Mesendoderm (in vitro differentiated cells): ENCODE measurements at regions not wholly inside any gene's neighbourhood (a gene's known extent, or its start where the extent isn't known, plus 50 kb on each side); places are given as distances from the start of the nearest gene placed in this dataset.

Source experiments
- DNase-seq: peaks from one replicate; pipeline ENCODE4 v3.0.0; 2013
- H2AK5ac ChIP-seq: 2 replicates; pipeline ENCODE4 v1.6.1; 2013; ENCODE audit warnings: low read length, inconsistent platforms
- H2BK120ac ChIP-seq: 2 replicates; pipeline ENCODE4 v1.6.1; 2013; ENCODE audit warnings: low read depth, mild to moderate bottlenecking, low read length, moderate library complexity, mixed read lengths
- H2BK15ac ChIP-seq: replicated peaks from 2 replicates; pipeline ENCODE4 v1.6.1; 2013; ENCODE audit warnings: low read depth, mild to moderate bottlenecking, moderate library complexity
- H2BK5ac ChIP-seq: 2 replicates; pipeline ENCODE4 v1.6.1; 2013; ENCODE audit warnings: low read length, inconsistent platforms
- H3K18ac ChIP-seq: 2 replicates; pipeline ENCODE4 v1.6.1; 2013; ENCODE audit warnings: mild to moderate bottlenecking, low read length, mixed read lengths
- H3K23ac ChIP-seq: one replicate; pipeline ENCODE4 v1.6.1; 2013; ENCODE audit warnings: low read length
- H3K27ac ChIP-seq: 2 replicates; pipeline ENCODE4 v1.5.1; 2013; ENCODE audit warnings: low read depth, mild to moderate bottlenecking, inconsistent platforms, low read length, moderate library complexity
- H3K27me3 ChIP-seq: 2 replicates; pipeline ENCODE4 v1.6.1; 2013; ENCODE audit warnings: low read length, control low read depth, mild to moderate bottlenecking, inconsistent platforms; ENCODE audit not compliant: insufficient read depth, poor library complexity
- H3K36me3 ChIP-seq: 2 replicates; pipeline ENCODE4 v1.6.1; 2013; ENCODE audit warnings: low read length, inconsistent platforms; ENCODE audit not compliant: control insufficient read depth, insufficient read depth
- H3K4ac ChIP-seq: one replicate; pipeline ENCODE4 v1.6.1; 2013; ENCODE audit warnings: low read depth, mild to moderate bottlenecking, low read length, moderate library complexity
- H3K4me1 ChIP-seq: 2 replicates; pipeline ENCODE4 v1.6.1; 2013; ENCODE audit warnings: low read depth, low read length, inconsistent platforms; ENCODE audit not compliant: control insufficient read depth
- H3K4me2 ChIP-seq: 2 replicates; pipeline ENCODE4 v1.6.1; 2013; ENCODE audit warnings: low read length
- H3K4me3 ChIP-seq: 2 replicates; pipeline ENCODE4 v1.5.1; 2013; ENCODE audit warnings: mild to moderate bottlenecking, low read length
- H3K56ac ChIP-seq: one replicate; pipeline ENCODE4 v1.6.1; 2013; ENCODE audit warnings: low read length
- H3K79me1 ChIP-seq: 2 replicates; pipeline ENCODE4 v1.6.1; 2013; ENCODE audit warnings: low read length, inconsistent platforms
- H3K79me2 ChIP-seq: 2 replicates; pipeline ENCODE4 v1.6.1; 2013; ENCODE audit warnings: mild to moderate bottlenecking, low read length; ENCODE audit not compliant: control insufficient read depth, insufficient read depth
- H3K9ac ChIP-seq: 2 replicates; pipeline ENCODE4 v1.6.1; 2013; ENCODE audit warnings: low read length, inconsistent platforms
- H4K5ac ChIP-seq: one replicate; pipeline ENCODE4 v1.6.1; 2013; ENCODE audit warnings: low read length
- H4K8ac ChIP-seq: one replicate; pipeline ENCODE4 v1.6.1; 2013; ENCODE audit warnings: low read depth, mild to moderate bottlenecking, control low read depth, low read length, moderate library complexity
- WGBS: extraction: QIAGEN DNeasy Blood & Tissue Kit; methylation state at CpG from one replicate; pipeline ENCODE4 v1.1.7; 2013; ENCODE audit warnings: low lambda C conversion rate, missing lambda C conversion rate; ENCODE audit not compliant: insufficient coverage; ENCODE audit errors: extremely low coverage; 5-methylcytosine and 5-hydroxymethylcytosine counted together

DNA sequence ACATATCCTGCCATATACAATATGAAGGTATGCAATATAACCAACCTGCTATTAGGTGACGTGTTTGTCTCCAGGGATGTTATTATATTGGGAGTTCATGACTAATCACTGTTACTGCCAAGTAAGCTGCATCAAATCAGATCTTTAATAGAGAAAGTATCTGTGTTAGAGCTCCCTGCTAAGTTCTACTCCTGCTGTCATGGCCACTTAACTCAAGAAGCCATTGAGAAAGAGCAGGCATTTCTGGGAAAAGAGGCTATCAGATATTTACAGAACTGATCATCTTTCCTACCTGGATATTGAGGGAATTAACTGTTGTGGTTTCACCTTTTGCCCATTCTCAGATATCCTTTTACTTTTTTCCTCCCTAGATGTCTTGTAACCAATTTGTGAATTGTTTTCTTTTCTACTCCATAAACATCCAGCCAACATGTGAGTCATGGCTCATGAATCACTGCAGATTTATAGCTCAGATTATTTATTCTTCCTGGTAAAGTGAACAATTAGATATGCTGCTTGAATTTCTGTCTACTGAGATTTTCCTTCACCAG is 634.8 kb upstream of the FAM174A start:
- no peaks in the 10 kb centered on the region for H3K27me3 ChIP-seq
- H3K18ac ChIP-seq: no peak overlapping the region
- no peak overlapping the region for H3K27ac ChIP-seq
- H3K4me3 ChIP-seq: no peak overlapping the region
- H3K56ac ChIP-seq: no peak overlapping the region
- H2AK5ac ChIP-seq: no peak overlapping the region
- no peak overlapping the region for H4K5ac ChIP-seq
- no peak overlapping the region for H2BK5ac ChIP-seq
- no peak overlapping the region for H3K23ac ChIP-seq
- H2BK15ac ChIP-seq: no peak overlapping the region
- H3K9ac ChIP-seq: no peak overlapping the region
- no peaks in the 10 kb centered on the region for H3K4me1 ChIP-seq
- DNase-seq: no peak
- no peak overlapping the region for H3K4ac ChIP-seq
- H3K79me2 ChIP-seq: no peaks in the 10 kb centered on the region
- no peak overlapping the region for H4K8ac ChIP-seq
- H3K4me2 ChIP-seq: no peak overlapping the region
- WGBS: no CpG with 5 or more reads among the region's 1 CpG
- H3K79me1 ChIP-seq: no peaks in the 10 kb centered on the region
- H2BK120ac ChIP-seq: no peak overlapping the region
- H3K36me3 ChIP-seq: no peaks in the 10 kb centered on the region

DNA sequence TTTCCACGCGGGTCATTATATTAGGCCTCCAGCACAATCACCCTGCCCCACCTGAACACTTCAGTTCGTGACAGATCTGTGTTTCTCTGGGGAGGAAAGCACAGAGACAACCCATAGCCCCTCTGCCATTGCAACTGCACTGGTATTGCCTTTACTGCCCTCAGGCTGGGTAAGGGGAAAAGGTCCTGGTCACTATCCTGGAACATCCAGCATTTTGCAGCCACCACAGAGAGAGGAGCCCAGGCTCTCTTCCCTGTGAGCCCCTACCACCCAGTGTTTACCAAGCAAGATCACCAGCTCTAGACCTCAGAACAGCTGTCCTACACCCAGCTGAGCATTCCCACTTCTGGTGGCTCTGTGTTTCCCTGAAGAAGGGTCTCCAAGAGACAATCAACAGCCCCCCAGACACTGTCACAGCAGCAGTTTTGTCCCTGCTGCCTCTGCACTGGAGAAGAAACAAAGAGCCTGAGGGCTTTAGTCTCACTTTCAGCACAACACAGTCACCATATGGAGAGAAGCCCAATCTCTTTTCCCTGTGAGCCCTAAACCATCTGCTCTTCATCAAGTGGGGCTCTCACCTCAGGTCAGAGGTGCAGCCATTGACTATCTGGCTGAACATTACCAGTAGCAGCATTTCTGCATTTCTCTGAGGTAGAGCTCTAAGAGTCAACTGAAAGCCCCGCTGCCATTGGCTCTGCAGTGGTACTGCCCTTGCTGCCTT is 655.2 kb upstream of the FAM174A start:
- Histone ChIP-seq H3K23ac (no peak overlapping the region), H4K5ac (no peak overlapping the region), H2BK15ac (no peak overlapping the region), H3K56ac (no peak overlapping the region), H3K27me3 (no peaks in the 10 kb centered on the region), H3K18ac (no peak overlapping the region), H3K79me1 (no peaks in the 10 kb centered on the region), H3K79me2 (no peaks in the 10 kb centered on the region), H3K4ac (no peak overlapping the region), H2BK120ac (no peak overlapping the region), H2BK5ac (no peak overlapping the region), H2AK5ac (no peak overlapping the region), H3K4me3 (no peak overlapping the region), H3K9ac (no peak overlapping the region), H3K36me3 (no peaks in the 10 kb centered on the region), H4K8ac (no peak overlapping the region), H3K4me1 (no peaks in the 10 kb centered on the region), H3K4me2 (no peak overlapping the region), H3K27ac (no peak overlapping the region)
- DNase-seq: no peak
- WGBS: no CpG with 5 or more reads among the region's 4 CpGs

DNA sequence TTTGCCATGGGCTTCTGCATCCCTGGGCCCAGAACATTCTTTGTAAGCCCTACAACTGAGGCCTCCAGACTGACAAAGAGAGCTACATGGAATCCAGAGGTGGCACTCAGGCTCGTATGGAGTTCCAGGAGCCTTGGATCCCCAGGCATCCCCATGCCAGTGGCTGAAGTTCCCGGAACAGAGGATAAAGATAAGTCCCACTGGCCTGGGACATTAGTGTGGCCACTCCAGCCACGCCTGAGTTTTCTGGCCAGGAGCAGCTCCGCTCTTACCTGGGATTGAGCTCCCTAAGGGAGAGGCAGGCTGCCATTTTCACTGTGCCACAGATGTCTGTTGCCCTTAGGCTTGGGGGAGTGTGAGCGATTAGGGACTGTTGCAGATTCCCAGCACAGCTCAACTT is 656.3 kb upstream of the FAM174A start:
- no peak overlapping the region for H3K23ac ChIP-seq
- H3K4me1 ChIP-seq: no peaks in the 10 kb centered on the region
- no peak for DNase-seq
- no peak overlapping the region for H3K9ac ChIP-seq
- no peaks in the 10 kb centered on the region for H3K36me3 ChIP-seq
- H2BK120ac ChIP-seq: no peak overlapping the region
- H4K8ac ChIP-seq: no peak overlapping the region
- H3K27ac ChIP-seq: no peak overlapping the region
- no peak overlapping the region for H3K18ac ChIP-seq
- H4K5ac ChIP-seq: no peak overlapping the region
- no peak overlapping the region for H2BK5ac ChIP-seq
- no peaks in the 10 kb centered on the region for H3K79me1 ChIP-seq
- no CpG with 5 or more reads among the region's 5 CpGs for WGBS
- H3K27me3 ChIP-seq: no peaks in the 10 kb centered on the region
- H2BK15ac ChIP-seq: no peak overlapping the region
- no peak overlapping the region for H3K56ac ChIP-seq
- no peak overlapping the region for H2AK5ac ChIP-seq
- H3K79me2 ChIP-seq: no peaks in the 10 kb centered on the region
- H3K4me3 ChIP-seq: no peak overlapping the region
- no peak overlapping the region for H3K4me2 ChIP-seq
- no peak overlapping the region for H3K4ac ChIP-seq

DNA sequence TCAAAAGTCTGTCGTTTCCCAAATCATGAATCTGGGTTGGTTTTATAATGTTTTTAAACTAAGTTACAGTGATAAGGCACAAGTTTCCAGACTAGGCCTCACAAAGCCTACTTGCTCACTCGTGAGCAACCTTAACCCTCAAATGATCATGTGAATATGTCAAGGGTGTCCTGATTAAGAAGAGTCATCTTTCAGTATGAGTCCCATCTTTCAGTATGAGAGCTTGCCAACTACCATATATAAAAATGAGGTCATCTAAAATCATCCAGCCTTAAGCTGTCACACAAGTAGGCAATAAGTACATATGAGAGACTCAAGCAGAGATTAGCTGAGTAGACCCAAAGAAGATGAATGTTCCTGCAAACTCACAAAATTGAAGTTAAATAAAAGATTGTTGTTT is 668.4 kb upstream of the FAM174A start:
- Histone ChIP-seq H3K23ac (no peak overlapping the region), H4K5ac (no peak overlapping the region), H3K36me3 (no peaks in the 10 kb centered on the region), H3K4me2 (no peak overlapping the region), H3K18ac (no peak overlapping the region), H2BK120ac (no peak overlapping the region), H3K9ac (no peak overlapping the region), H4K8ac (no peak overlapping the region), H3K4me3 (no peak overlapping the region), H3K27ac (no peak overlapping the region), H2BK5ac (no peak overlapping the region), H3K4me1 (no peaks in the 10 kb centered on the region), H3K27me3 (no peaks in the 10 kb centered on the region), H3K56ac (no peak overlapping the region), H3K79me2 (no peaks in the 10 kb centered on the region), H3K79me1 (no peaks in the 10 kb centered on the region), H3K4ac (no peak overlapping the region), H2BK15ac (no peak overlapping the region), H2AK5ac (no peak overlapping the region)
- DNase-seq: no peak
- no CpG with 5 or more reads among the region's 2 CpGs for WGBS

DNA sequence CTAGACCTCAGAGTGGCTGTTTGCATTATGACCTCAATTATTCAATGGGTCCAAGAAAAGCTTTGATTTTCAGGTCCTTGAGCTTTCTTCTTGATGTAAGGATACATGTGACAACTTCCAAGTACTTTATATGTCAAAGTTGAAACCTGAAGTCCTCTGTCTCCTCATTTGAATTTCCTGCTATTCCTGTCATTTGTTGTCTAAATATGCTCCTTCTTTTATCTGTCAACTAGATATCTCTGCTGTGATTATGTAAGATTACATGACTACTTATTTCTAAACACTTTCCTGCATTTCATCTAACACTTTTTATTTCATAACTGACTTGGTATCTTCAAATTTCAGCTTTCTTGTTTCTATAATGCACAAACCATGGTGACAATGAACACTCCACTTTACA is 670.0 kb upstream of the FAM174A start:
- H2AK5ac ChIP-seq: no peak overlapping the region
- H3K27me3 ChIP-seq: no peaks in the 10 kb centered on the region
- H3K4me1 ChIP-seq: no peaks in the 10 kb centered on the region
- H4K8ac ChIP-seq: no peak overlapping the region
- no peak overlapping the region for H2BK5ac ChIP-seq
- DNase-seq: no peak
- no peak overlapping the region for H3K4me2 ChIP-seq
- H3K56ac ChIP-seq: no peak overlapping the region
- no peak overlapping the region for H3K18ac ChIP-seq
- H3K36me3 ChIP-seq: no peaks in the 10 kb centered on the region
- H3K23ac ChIP-seq: no peak overlapping the region
- H2BK120ac ChIP-seq: no peak overlapping the region
- H4K5ac ChIP-seq: no peak overlapping the region
- H3K4me3 ChIP-seq: no peak overlapping the region
- no peak overlapping the region for H3K4ac ChIP-seq
- H3K79me2 ChIP-seq: no peaks in the 10 kb centered on the region
- no peak overlapping the region for H3K9ac ChIP-seq
- no peak overlapping the region for H2BK15ac ChIP-seq
- H3K79me1 ChIP-seq: no peaks in the 10 kb centered on the region
- H3K27ac ChIP-seq: no peak overlapping the region

DNA sequence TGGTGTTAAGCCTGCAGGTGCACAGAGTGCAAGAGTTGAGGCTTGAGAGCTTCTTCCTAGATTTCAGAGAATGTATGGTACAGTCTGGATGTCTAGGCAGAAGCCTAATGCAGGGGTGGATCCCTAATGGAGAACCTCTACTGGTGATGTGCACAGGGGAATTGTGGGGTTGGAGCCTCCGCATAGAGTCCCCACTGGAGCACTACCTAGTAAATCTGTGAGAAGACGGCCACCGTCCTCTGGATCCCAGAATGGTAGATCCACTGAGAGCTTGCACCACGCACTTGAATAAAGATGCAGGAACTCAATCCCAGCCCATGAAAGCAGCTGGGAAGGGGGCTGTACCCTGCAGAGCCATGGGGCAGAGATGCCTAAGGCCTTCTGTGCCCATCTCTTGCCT is 699.4 kb upstream of the FAM174A start:
- no peak overlapping the region for H3K4ac ChIP-seq

More for the DNA sequence above, 699.4 kb upstream of the FAM174A start:
- no peaks in the 10 kb centered on the region for H3K36me3 ChIP-seq
- H3K9ac ChIP-seq: no peak overlapping the region
- H3K23ac ChIP-seq: no peak overlapping the region
- H4K8ac ChIP-seq: no peak overlapping the region
- no peak overlapping the region for H3K27ac ChIP-seq
- no CpG with 5 or more reads among the region's 4 CpGs for WGBS
- DNase-seq: no peak
- no peak overlapping the region for H2BK15ac ChIP-seq
- no peaks in the 10 kb centered on the region for H3K79me1 ChIP-seq
- no peak overlapping the region for H4K5ac ChIP-seq
- no peak overlapping the region for H2BK120ac ChIP-seq
- no peaks in the 10 kb centered on the region for H3K27me3 ChIP-seq
- no peaks in the 10 kb centered on the region for H3K79me2 ChIP-seq
- H3K4me2 ChIP-seq: no peak overlapping the region
- H3K18ac ChIP-seq: no peak overlapping the region
- no peak overlapping the region for H3K56ac ChIP-seq
- H2BK5ac ChIP-seq: no peak overlapping the region
- H2AK5ac ChIP-seq: no peak overlapping the region
- H3K4me1 ChIP-seq: no peaks in the 10 kb centered on the region
- no peak overlapping the region for H3K4me3 ChIP-seq
